HG03439 (cell line): ENCODE measurements at regions not wholly inside any gene's neighbourhood (a gene's known extent, or its start where the extent isn't known, plus 50 kb on each side); places are given as distances from the start of the nearest gene placed in this dataset.

Experiments used
- ATAC-seq: cut with Tn5 transposase; IDR thresholded peaks from one replicate; pipeline ENCODE4 v1.9.1; 2021; ENCODE audit warnings: mild to moderate bottlenecking, moderate library complexity; ENCODE audit not compliant: unreplicated experiment

DNA sequence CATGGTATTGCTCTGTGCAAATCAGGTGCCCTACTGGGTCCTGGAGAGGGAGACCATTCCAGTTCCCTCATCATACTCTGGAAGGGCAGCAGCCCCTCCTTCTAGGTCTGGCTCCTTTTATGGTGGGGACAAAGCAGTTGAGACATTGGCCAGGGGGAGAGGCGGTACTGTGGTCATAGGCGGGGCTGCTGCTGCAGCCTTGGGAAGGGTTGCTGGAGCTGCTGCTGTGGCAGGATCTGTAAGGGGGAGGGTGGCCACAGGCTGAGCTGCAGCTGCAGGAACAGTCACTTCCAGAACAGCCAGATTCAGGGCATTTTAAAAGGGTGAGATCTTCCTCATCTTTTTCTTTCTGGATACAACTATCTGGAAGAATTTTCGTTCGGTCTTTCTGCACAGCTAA is 233.0 kb upstream of the SGCD start:
- no peak for ATAC-seq

DNA sequence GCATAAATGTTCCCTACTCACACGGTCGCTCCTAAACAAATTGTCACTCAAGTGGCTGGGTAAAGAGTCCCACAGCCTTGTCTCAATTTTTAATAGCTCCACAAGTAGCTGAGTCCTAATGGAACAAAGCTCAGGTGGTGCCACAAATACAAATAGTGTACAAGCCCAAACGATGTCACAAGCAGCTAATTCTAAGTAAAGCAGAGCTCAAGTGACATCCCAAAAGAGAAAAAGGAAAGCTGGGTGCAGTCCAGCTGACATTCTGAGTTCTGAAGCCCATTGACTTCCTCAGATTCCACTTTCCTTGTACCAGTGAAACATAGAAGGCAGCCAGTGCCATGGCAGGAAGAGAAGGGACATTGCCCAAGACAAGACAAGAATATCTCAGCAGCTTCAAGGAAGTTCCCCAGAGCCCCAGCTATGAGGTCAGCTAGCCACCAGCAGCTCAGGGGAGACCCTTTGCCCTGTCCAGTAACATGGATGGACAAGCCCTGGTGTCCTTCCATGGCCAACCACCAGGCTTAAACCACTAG is 231.2 kb upstream of the SGCD start:
- no peak for ATAC-seq

- no peak for ATAC-seq
Observed at GRCh38 chr5:156096259-156096658, 230.7 kb upstream of the SGCD start.

GRCh38 chr5:156103155-156103885 is 223.6 kb upstream of the SGCD start:
- ATAC-seq, result no peak

DNA sequence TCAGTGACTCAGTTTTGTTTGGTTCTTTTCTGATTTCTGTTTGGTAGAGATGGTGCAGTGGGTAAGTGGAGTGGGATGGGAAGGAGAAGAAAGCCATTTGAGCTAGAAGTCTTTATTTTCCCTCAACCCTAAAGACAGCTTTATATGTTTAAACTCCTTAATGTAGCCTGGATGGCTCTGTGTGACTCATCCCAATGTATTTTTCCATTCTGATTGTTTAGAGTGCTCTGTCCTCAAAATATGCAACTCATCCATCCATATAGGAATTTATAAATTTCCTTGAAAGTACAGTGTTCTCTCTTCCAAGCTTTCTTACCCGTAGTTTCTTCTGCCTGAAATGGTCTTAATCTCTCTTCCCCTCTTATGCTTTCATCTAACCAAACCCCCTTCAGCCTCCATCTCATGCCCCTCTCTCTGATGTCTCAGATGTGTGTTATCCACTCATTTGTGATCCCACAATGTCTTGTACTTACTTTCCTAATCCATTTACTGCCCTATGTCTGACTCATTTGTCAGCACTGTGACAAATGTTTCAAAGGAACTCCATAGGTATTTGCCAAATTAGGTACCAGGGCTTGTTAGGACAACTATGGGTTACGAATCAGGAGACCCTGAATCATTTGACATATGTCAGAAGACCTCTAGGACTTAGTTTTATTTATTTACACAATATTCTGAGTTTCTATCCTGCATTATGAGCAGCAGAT is 217.5 kb upstream of the SGCD start:
- no peak for ATAC-seq

- ATAC-seq, result no peak
Observed at GRCh38 chr5:156119692-156120091, 207.3 kb upstream of the SGCD start.

DNA sequence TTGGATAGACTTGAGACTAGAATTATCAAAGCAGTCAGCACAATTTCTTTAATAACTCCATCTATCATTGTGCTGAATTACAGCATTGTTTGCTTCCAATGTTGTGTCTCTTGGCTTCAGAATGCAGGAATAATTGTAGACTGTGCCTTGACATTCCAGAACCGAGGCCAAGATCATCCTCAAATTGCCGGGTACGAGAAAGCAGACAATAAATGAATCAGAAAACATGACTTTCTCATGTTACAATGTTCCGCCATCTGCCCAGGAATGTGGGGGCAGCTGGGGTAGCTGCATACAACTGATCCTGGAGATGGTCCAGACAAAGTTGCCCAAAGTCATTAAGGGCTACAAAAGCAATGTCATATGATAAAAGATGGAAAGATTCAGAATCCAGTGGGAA is 206.2 kb upstream of the SGCD start:
- ATAC-seq, result no peak

DNA sequence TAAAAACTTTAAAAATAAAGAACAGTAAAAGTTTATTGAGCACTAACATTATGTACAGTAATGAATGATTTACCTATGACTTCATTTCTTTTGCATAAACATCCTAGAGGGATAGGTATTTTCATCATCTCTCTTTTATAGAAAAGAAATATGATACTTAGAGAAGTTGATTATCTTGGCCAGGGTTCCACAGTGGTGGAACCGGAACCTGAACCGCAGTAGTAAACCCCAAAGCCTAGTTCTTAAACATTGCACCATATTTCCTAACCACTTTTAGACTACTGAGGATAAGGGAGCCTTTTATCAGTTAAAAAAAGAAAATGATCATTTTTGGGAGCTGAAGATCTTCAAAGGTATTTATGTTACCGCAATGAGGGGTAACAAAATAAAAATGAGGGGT is 205.7 kb upstream of the SGCD start:
- no peak for ATAC-seq

DNA sequence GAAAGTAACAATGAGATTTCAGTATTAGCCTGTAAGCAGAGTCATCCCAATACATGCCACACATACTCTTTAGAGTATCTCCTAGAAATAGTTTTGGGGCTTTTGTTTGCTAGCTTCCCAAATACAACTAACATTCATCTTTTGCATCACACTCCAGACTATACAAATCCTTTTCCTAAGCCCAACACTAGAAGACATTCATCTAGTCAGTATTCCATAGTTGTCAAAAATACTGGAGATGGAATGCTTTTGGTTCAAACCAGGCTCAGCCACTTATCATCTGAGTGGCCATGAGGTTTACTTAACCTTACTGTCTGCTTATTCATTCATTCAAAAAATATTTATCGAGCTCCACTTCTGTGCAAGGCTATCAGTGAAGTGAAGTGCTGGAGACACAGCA is 205.1 kb upstream of the SGCD start:
- ATAC-seq, result no peak

GRCh38 chr5:156124708-156125107 is 202.3 kb upstream of the SGCD start:
- no peak for ATAC-seq

DNA sequence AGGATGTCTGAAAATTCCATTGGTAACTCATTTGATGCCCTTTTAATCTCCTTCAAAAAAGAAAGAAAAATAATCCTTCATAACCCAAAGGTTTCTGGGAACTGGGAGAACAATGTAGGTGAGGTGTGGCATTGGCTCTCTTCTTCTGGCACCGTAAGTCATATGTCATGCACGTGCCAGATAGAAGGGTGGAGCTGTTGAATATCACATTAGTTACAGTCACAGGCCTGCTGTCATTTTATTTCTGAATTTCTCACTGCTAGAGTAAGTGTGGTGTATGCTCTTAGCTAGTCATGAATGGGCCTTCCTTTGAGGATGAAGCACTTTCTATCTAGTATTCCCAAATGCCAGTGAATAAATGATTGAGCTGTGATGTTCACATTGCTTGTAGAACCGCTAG is 201.8 kb upstream of the SGCD start:
- ATAC-seq, result no peak

DNA sequence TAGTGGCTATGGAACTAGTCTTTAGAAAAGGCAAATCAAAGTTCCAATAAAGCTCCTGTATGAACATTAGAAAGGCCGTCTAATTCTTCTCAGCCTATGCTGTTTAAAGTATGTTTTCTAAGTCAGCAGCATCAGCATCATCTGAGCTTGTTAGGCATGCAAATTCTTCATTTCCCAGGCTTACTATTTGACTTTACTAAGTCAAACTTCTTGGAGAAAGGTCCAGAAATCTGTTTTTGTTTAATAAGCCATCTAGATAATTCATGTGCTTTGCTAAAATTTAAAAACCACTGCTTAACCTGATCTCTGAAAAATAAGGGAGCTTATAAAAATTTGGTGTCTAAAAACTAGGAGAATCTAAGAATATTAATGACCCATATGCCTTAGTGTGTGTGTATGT is 200.2 kb upstream of the SGCD start:
- no peak for ATAC-seq

- ATAC-seq, result peak; percentile 88
Observed at GRCh38 chr5:156128026-156128425, 198.9 kb upstream of the SGCD start.

- no peak for ATAC-seq
Observed at GRCh38 chr5:156134216-156134615, 192.7 kb upstream of the SGCD start.

DNA sequence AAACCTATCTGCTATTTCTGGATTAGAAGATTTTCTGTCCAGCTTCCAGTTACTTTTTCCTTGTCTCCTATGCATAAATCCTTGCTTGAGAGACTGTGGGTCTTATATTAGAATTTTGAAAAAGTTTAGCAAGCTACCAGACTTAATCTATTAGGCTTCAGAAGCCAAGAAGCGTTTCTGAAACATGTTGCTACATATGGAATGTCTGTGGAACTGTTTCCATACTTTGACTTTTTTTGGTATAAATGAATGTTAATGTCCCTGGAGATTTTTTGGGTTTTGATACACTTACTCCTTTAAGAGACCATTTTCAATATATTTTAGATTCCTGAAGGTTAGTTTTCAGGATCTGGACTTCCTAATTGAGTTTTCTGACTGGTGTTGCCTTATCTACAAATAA is 191.4 kb upstream of the SGCD start:
- ATAC-seq, result no peak

DNA sequence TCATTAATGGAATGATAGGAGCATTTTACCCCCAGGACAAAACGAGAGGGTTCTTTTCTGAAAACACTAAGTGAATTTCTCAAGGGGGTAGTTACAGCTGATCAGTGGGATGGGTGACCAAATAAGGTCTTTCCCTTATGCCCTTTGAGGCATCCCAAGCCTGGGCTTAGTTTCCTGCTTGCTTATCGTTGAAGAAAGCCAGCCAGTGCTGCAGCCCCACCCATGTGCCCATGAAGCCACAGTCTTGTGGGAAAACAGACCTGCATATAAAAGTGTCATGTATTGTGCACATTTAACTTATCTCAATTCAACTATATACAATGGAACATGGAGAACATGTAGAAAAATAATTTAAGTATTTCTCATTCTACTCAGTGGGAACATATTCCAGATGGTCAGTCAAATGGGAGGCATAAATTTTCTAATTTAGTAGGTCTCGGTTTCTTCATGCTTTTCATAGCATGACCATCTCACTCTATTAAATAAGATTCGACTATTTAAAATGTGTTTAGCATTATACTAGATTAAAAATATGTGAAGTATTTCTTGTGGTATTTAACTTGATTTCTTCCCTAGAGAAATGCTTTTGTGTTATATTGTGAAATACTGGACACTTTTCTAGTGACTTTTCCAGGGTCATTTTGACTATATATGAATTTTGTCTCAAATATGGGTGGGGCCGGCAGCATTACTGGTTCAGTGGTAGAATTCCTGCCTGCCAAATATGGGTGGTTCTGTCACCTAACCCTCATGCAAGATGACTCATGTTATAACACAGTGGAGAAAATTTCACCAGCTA is 189.7 kb upstream of the SGCD start:
- no peak for ATAC-seq

DNA sequence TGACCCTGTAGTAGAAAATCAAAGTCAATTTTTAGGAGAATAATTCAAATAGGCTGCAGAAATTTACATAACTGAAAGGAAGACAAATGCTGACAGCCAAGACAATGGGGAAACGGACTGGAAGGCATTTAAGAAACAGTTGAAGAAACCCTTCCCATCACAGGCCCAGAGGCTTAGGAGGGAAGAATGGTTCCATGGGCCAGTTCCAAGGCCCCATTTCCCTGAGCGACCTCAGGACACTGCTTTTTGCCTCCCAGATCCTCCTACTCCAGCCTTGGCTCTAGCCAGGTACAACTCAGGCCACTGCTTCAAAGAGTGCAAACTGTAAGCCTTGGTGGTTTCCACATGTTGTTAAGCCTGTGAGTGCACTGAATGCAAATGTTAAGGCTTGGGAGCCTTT is 184.1 kb upstream of the SGCD start:
- no peak for ATAC-seq

DNA sequence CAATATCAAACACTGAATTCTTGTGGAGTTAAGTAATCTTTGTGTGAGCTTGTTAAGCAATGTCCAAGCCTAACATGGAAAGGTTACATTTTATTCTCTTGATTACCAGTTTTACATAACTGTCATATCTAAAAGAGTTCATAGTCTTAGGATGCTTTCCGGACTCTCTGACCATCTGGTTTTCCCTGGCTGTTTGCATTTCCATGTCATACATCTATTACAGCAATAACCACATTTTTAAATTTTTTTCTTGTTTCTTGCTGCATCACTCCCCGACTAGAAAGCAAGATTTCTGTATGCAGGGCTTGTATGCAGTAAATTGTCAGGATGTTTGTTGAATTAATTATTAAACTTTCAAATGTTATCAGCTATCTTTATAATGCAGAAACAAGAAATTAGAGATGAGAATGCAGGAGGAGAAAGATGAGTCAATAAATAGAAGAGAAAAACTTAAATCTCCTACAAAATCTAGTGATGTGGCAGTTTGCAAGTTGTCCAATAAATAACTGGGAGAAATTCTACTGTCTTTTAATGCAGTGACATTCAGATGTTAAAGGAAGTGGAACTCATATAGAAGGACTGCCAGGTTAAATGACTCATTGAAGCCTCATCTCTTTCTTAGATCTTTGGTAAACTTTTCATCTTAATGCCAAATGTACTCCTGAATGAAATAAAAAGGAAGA is 179.6 kb upstream of the SGCD start:
- ATAC-seq, result no peak

- no peak for ATAC-seq
Observed at GRCh38 chr5:156147944-156148285, 179.0 kb upstream of the SGCD start.

DNA sequence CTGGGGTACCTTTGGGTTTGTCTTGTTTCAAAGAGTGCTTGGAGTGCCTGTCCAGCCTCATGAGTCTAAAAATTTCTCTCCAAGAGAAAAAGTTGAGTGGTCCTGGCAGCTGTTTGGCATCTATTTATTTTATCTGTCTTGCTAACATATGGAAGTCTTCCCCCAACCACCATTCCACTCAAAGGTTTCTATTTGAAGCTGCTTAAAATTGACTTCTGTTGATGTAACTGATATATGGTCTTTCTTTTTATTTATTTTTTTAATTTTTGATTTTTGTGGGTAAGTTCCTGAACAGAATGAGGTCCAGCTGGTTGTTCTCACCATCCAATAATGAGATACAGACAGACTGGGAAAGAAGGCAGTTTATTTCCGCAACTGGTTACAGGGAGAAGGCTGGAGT is 178.7 kb upstream of the SGCD start:
- no peak for ATAC-seq

DNA sequence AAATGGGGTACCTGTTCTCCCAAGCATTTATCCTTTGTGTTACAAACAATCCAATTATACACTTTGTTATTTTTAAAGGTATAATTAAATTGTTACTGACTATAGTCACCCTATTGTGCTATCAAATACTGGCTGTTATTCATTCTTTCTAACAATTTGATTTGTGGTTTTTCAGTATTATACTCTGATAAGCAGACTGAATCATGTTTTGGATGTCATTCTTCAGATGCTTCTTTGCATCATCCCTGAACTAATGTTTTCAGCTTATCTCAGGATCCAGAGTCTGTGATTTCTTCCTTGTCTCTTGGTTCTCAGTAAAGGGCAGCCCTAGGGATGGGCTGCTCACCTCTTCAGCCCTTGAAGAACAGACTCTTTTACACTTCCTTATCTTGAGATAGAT is 177.8 kb upstream of the SGCD start:
- no peak for ATAC-seq
